HEK293 (cell line): ENCODE measurements at regions not wholly inside any gene's neighbourhood (a gene's known extent, or its start where the extent isn't known, plus 50 kb on each side); places are given as distances from the start of the nearest gene placed in this dataset.

Experiments
- GLIS2 ChIP-seq: fragments of 450-650 bp; formaldehyde crosslinking; IDR thresholded peaks from 2 replicates; pipeline ENCODE4 v1.5.1; 2016; ENCODE audit warnings: missing biosample characterization, missing genetic modification characterization
- SALL2 ChIP-seq: fragments of 450-650 bp; formaldehyde crosslinking; IDR thresholded peaks from 2 replicates; pipeline ENCODE4 v1.5.0; 2017; ENCODE audit warnings: missing biosample characterization, mild to moderate bottlenecking, missing genetic modification characterization, borderline replicate concordance
- SP7 ChIP-seq: fragments of 450-650 bp; formaldehyde crosslinking; IDR thresholded peaks from 2 replicates; pipeline ENCODE4 v1.5.1; 2016; ENCODE audit warnings: missing biosample characterization, missing genetic modification characterization
- ZBTB17 ChIP-seq: fragments of 450-650 bp; formaldehyde crosslinking; IDR thresholded peaks from 2 replicates; pipeline ENCODE4 v1.5.1; 2016; ENCODE audit warnings: missing biosample characterization, missing genetic modification characterization
- ZBTB21 ChIP-seq: fragments of 450-650 bp; formaldehyde crosslinking; IDR thresholded peaks from 2 replicates; pipeline ENCODE4 v1.5.1; 2017; ENCODE audit warnings: missing biosample characterization, missing genetic modification characterization
- ZBTB48 ChIP-seq: fragments of 450-650 bp; formaldehyde crosslinking; IDR thresholded peaks from 2 replicates; pipeline ENCODE4 v1.5.1; 2016; ENCODE audit warnings: missing biosample characterization, missing genetic modification characterization
- ZNF366 ChIP-seq: fragments of 450-650 bp; formaldehyde crosslinking; conservative IDR thresholded peaks from 2 replicates; pipeline ENCODE4 v1.5.1; 2016; ENCODE audit warnings: missing biosample characterization, missing genetic modification characterization
- ZNF48 ChIP-seq: fragments of 450-650 bp; formaldehyde crosslinking; IDR thresholded peaks from 2 replicates; pipeline ENCODE4 v1.5.1; 2016; ENCODE audit warnings: missing biosample characterization, missing genetic modification characterization
- ZNF571 ChIP-seq: fragments of 450-650 bp; formaldehyde crosslinking; IDR thresholded peaks from 2 replicates; pipeline ENCODE4 v1.5.0; 2017; ENCODE audit warnings: missing biosample characterization, missing genetic modification characterization
- ZNF658 ChIP-seq: fragments of 450-650 bp; formaldehyde crosslinking; IDR thresholded peaks from 2 replicates; pipeline ENCODE4; 2016; ENCODE audit warnings: missing biosample characterization, missing genetic modification characterization
- TF ChIP-seq, protein P1 (sequence below): fragments of 450-650 bp; formaldehyde crosslinking; IDR thresholded peaks from 2 replicates; pipeline ENCODE4 v1.5.1; 2016; ENCODE audit warnings: missing biosample characterization, missing genetic modification characterization
- TF ChIP-seq, protein P2 (sequence below): fragments of 450-650 bp; formaldehyde crosslinking; IDR thresholded peaks from 2 replicates; pipeline ENCODE4 v1.5.1; 2017; ENCODE audit warnings: missing biosample characterization, missing genetic modification characterization
- TF ChIP-seq, protein P3 (sequence below): sonication (generic); formaldehyde crosslinking; IDR thresholded peaks from 2 replicates; pipeline ENCODE4 v1.8.1; 2022; ENCODE audit warnings: mild to moderate bottlenecking, moderate library complexity, missing genetic modification reagents
- TF ChIP-seq, protein P4 (sequence below): fragments of 450-650 bp; formaldehyde crosslinking; IDR thresholded peaks from 2 replicates; pipeline ENCODE4 v1.5.1; 2016; ENCODE audit warnings: missing biosample characterization, missing genetic modification characterization
- TF ChIP-seq, protein P5 (sequence below): fragments of 450-650 bp; formaldehyde crosslinking; IDR thresholded peaks from 2 replicates; pipeline ENCODE4 v1.5.1; 2016; ENCODE audit warnings: missing biosample characterization, missing genetic modification characterization, borderline replicate concordance
- TF ChIP-seq, protein P6 (sequence below): fragments of 450-650 bp; formaldehyde crosslinking; IDR thresholded peaks from 2 replicates; pipeline ENCODE4 v1.5.1; 2017; ENCODE audit warnings: missing biosample characterization, missing genetic modification characterization

DNA sequence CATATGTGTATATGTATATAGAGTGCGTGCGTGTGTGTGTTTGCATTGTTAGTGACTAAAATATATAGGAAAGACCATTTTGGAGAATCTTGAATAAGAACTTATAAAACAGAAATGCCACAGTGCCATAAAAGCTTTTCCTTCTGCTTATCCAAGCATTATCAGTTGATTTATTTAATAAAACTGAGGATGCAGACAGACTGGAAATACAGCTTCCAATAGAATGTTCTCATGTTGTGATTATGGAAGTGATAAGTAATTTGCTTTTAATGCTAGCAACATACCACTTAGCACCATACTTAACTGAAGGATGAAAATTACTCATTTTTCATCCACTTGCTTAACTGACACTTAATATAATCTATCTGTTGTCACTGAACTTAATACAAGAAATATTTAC, 820.1 kb downstream of the TFAP2A start (continued):
- TF ChIP-seq, protein P1, sequence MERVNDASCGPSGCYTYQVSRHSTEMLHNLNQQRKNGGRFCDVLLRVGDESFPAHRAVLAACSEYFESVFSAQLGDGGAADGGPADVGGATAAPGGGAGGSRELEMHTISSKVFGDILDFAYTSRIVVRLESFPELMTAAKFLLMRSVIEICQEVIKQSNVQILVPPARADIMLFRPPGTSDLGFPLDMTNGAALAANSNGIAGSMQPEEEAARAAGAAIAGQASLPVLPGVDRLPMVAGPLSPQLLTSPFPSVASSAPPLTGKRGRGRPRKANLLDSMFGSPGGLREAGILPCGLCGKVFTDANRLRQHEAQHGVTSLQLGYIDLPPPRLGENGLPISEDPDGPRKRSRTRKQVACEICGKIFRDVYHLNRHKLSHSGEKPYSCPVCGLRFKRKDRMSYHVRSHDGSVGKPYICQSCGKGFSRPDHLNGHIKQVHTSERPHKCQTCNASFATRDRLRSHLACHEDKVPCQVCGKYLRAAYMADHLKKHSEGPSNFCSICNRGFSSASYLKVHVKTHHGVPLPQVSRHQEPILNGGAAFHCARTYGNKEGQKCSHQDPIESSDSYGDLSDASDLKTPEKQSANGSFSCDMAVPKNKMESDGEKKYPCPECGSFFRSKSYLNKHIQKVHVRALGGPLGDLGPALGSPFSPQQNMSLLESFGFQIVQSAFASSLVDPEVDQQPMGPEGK (tag by site-specific recombination): no peak
- TF ChIP-seq, protein P2, sequence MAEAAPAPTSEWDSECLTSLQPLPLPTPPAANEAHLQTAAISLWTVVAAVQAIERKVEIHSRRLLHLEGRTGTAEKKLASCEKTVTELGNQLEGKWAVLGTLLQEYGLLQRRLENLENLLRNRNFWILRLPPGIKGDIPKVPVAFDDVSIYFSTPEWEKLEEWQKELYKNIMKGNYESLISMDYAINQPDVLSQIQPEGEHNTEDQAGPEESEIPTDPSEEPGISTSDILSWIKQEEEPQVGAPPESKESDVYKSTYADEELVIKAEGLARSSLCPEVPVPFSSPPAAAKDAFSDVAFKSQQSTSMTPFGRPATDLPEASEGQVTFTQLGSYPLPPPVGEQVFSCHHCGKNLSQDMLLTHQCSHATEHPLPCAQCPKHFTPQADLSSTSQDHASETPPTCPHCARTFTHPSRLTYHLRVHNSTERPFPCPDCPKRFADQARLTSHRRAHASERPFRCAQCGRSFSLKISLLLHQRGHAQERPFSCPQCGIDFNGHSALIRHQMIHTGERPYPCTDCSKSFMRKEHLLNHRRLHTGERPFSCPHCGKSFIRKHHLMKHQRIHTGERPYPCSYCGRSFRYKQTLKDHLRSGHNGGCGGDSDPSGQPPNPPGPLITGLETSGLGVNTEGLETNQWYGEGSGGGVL (tag by site-specific recombination): no peak
- TF ChIP-seq ZNF48 (tag by site-specific recombination) (no peak), ZNF366 (no peak), ZNF571 (tag by site-specific recombination) (no peak), ZBTB21 (tag by site-specific recombination) (no peak), GLIS2 (tag by site-specific recombination) (no peak), SP7 (tag by site-specific recombination) (no peak), ZNF658 (tag by site-specific recombination) (no peak), SALL2 (tag by site-specific recombination) (no peak), ZBTB48 (no peak), ZBTB17 (tag by site-specific recombination) (no peak)
- TF ChIP-seq, protein P3, sequence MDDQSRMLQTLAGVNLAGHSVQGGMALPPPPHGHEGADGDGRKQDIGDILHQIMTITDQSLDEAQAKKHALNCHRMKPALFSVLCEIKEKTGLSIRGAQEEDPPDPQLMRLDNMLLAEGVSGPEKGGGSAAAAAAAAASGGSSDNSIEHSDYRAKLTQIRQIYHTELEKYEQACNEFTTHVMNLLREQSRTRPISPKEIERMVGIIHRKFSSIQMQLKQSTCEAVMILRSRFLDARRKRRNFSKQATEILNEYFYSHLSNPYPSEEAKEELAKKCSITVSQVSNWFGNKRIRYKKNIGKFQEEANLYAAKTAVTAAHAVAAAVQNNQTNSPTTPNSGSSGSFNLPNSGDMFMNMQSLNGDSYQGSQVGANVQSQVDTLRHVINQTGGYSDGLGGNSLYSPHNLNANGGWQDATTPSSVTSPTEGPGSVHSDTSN (CRISPR knock-in tag): no peak
- TF ChIP-seq, protein P4, sequence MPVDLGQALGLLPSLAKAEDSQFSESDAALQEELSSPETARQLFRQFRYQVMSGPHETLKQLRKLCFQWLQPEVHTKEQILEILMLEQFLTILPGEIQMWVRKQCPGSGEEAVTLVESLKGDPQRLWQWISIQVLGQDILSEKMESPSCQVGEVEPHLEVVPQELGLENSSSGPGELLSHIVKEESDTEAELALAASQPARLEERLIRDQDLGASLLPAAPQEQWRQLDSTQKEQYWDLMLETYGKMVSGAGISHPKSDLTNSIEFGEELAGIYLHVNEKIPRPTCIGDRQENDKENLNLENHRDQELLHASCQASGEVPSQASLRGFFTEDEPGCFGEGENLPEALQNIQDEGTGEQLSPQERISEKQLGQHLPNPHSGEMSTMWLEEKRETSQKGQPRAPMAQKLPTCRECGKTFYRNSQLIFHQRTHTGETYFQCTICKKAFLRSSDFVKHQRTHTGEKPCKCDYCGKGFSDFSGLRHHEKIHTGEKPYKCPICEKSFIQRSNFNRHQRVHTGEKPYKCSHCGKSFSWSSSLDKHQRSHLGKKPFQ (tag by site-specific recombination): no peak
- TF ChIP-seq, protein P5, sequence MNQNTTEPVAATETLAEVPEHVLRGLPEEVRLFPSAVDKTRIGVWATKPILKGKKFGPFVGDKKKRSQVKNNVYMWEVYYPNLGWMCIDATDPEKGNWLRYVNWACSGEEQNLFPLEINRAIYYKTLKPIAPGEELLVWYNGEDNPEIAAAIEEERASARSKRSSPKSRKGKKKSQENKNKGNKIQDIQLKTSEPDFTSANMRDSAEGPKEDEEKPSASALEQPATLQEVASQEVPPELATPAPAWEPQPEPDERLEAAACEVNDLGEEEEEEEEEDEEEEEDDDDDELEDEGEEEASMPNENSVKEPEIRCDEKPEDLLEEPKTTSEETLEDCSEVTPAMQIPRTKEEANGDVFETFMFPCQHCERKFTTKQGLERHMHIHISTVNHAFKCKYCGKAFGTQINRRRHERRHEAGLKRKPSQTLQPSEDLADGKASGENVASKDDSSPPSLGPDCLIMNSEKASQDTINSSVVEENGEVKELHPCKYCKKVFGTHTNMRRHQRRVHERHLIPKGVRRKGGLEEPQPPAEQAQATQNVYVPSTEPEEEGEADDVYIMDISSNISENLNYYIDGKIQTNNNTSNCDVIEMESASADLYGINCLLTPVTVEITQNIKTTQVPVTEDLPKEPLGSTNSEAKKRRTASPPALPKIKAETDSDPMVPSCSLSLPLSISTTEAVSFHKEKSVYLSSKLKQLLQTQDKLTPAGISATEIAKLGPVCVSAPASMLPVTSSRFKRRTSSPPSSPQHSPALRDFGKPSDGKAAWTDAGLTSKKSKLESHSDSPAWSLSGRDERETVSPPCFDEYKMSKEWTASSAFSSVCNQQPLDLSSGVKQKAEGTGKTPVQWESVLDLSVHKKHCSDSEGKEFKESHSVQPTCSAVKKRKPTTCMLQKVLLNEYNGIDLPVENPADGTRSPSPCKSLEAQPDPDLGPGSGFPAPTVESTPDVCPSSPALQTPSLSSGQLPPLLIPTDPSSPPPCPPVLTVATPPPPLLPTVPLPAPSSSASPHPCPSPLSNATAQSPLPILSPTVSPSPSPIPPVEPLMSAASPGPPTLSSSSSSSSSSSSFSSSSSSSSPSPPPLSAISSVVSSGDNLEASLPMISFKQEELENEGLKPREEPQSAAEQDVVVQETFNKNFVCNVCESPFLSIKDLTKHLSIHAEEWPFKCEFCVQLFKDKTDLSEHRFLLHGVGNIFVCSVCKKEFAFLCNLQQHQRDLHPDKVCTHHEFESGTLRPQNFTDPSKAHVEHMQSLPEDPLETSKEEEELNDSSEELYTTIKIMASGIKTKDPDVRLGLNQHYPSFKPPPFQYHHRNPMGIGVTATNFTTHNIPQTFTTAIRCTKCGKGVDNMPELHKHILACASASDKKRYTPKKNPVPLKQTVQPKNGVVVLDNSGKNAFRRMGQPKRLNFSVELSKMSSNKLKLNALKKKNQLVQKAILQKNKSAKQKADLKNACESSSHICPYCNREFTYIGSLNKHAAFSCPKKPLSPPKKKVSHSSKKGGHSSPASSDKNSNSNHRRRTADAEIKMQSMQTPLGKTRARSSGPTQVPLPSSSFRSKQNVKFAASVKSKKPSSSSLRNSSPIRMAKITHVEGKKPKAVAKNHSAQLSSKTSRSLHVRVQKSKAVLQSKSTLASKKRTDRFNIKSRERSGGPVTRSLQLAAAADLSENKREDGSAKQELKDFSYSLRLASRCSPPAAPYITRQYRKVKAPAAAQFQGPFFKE (tag by site-specific recombination): no peak
- TF ChIP-seq, protein P6, sequence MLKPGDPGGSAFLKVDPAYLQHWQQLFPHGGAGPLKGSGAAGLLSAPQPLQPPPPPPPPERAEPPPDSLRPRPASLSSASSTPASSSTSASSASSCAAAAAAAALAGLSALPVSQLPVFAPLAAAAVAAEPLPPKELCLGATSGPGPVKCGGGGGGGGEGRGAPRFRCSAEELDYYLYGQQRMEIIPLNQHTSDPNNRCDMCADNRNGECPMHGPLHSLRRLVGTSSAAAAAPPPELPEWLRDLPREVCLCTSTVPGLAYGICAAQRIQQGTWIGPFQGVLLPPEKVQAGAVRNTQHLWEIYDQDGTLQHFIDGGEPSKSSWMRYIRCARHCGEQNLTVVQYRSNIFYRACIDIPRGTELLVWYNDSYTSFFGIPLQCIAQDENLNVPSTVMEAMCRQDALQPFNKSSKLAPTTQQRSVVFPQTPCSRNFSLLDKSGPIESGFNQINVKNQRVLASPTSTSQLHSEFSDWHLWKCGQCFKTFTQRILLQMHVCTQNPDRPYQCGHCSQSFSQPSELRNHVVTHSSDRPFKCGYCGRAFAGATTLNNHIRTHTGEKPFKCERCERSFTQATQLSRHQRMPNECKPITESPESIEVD (tag by site-specific recombination): no peak
- TF ChIP-seq, all 188 proteins: peak for 0
